DMS 273 (cell line): ENCODE measurements at regions not wholly inside any gene's neighbourhood (a gene's known extent, or its start where the extent isn't known, plus 50 kb on each side); places are given as distances from the start of the nearest gene placed in this dataset.
"Not testable (repeated sequence)": the region's sequence is repeated elsewhere in the genome, so short reads cannot be mapped to it uniquely, and the experiment has no call there.

Source experiments
- DNase-seq: peaks from one replicate; lab custom pipeline; 2025; ENCODE audit not compliant: unreplicated experiment; lab: John Stamatoyannopoulos, UW

- DNase-seq: no peak
Observed at GRCh38 chr11:79670882-79671281, 230.1 kb upstream of the TENM4 start.

- DNase-seq: peak; percentile 2
Observed at GRCh38 chr11:79668575-79668974, 227.7 kb upstream of the TENM4 start.

- no peak for DNase-seq
Observed at GRCh38 chr11:79667380-79667779, 226.6 kb upstream of the TENM4 start.

DNA sequence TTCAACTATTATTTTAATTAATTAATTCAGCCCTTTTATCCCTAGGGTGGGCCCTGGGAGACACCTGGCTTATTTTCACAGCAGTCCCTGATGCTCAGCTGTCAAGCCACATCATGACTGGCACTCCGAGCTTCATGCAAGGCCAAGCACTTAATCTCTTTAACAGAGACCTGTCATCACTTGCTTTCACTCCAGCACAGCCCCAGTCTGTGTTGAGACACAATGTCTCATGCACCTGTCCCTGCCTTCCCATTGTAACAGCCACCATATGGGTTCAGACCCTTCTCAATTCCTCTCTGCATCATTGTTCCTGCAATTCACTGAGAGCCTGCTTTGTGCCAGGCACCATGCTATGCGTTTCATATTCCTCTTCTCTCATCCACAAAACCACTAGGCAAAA lies 222.2 kb upstream of the TENM4 start:
- no peak for DNase-seq

- DNase-seq: no peak
Observed at GRCh38 chr11:79661373-79661772, 220.5 kb upstream of the TENM4 start.

GRCh38 chr11:79648766-79649520 lies 208.1 kb upstream of the TENM4 start:
- no peak for DNase-seq

- DNase-seq: no peak
Observed at GRCh38 chr11:79637219-79637618, 196.4 kb upstream of the TENM4 start.

DNA sequence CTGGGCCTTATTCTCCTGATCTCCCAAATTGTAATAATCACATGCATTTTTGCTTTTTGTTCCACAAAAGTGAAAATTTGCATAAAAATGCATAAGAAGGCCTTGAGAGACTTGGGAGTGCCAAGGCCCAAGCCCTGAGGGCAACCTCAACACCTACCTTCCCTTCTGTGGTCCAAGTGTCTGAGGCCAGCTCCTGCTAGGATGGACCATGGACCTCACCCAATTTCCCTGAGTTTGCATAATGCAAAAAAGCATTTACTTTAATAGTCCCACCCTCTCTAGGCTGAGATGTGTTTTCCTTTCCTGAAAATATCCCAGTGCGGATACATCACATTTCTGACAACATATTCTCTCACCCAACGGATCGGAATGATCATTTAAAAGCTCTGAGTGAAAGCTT lies 194.1 kb upstream of the TENM4 start:
- DNase-seq: no peak

DNA sequence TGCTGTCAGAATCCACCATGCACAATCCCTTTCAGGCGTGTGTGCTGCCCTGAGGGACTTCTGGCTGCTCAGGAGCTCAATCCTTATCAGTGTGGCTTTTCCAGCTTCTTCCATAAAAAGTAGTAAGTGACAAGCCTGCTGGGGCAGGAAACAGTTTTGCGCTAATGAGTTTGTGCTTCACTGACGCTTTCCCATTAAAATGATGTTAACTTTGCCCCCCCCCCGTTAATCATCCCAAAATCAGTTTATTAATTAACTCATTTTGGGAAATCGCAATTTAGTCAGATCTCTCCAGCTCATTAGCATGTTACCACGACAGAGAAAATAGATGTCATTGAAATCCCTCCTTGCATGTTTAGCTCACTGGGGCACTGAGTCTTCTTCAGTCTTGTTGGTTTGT lies 186.5 kb upstream of the TENM4 start:
- DNase-seq: no peak

DNA sequence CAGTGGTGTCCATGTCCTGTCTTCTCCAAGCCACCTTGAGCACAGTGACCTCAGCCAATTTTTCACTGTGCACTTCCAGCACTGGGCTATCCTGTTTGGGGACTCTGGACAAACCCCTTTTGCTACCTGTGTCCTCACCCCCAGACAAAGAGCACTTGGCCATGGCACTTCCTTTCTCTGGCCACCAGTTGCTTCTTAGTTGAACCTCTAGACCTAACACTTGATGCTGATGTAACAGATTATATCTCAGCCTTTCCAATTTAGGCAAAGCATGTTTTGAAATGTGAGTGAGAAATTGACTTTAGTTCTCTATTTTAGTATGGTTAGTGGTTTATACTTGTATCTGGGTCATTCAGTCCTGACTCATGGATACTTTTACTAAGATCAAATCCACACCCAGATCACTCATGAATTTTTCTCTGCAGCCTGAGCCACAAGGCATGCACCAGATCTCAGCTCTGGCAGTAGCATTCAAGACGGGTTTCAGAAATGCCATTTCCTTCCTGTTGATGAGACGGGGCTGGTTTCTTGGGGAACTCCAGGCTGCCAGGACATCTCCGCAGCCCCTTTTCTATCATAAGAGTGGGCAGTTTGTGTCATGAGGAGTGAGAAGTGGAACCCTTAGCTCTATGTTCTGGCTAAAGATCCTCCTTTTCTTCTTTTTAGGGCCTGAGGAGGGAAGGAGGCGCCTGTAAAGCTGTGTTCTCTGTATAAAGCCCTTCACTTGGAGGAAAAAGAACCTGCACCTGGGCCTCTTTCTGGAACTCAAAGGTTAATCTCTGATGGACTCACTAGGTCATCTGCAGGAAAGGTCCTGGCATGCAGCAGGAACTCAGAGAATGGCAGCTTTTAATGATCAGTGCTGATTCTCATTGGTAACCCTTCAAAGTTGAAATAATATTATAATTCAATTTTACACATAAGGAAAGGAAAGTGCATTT lies 185.6 kb upstream of the TENM4 start:
- no peak for DNase-seq

DNA sequence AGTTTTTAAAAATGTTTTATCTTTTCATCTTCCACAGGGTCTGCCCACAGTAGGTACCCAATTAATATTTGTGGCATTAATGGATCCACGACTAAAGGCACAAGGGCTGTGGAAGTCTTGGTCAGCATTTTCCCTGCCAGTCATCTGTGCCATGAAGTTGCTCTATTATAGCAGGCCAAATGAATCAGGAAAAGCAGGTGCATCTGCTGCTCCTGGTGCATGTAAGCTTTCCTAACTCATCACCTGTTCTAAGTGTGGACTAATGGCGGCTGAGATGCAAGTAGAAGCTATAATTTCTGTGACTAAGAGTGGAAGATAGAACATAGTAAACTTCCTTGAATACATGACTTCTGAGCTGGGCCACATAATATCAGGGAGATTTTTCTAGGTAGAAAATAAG lies 182.5 kb upstream of the TENM4 start:
- DNase-seq: no peak

- DNase-seq: no peak
Observed at GRCh38 chr11:79617561-79617960, 176.7 kb upstream of the TENM4 start.

GRCh38 chr11:79616392-79616851 lies 175.6 kb upstream of the TENM4 start:
- no peak for DNase-seq

GRCh38 chr11:79615425-79615824 lies 174.6 kb upstream of the TENM4 start:
- no peak for DNase-seq

GRCh38 chr11:79610678-79611077 lies 169.8 kb upstream of the TENM4 start:
- peak; percentile 4 for DNase-seq

GRCh38 chr11:79610139-79610538 lies 169.3 kb upstream of the TENM4 start:
- no peak for DNase-seq

- no peak for DNase-seq
Observed at GRCh38 chr11:79609511-79609910, 168.7 kb upstream of the TENM4 start.

GRCh38 chr11:79606461-79606860 lies 165.6 kb upstream of the TENM4 start:
- not testable (repeated sequence) for DNase-seq

DNA sequence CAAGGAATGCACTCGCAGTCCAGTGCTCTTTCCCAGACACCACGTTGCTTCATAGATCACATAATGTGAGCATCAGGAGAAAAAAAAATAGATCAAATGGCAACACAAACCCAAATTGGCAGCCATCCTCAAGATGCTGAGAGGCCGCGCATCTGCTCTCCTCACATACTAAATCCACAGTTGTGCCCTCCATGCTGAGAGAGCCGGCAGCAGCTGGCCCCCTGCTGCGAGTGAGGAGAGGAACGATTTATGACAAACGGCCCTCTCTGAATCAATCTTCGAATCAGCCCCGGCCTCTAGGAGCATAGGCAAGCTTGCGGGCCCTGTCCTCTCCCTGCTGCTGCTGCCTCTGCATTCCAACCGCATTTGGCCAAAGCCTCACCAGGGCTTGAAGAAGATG lies 159.9 kb upstream of the TENM4 start:
- DNase-seq: peak; percentile 57

DNA sequence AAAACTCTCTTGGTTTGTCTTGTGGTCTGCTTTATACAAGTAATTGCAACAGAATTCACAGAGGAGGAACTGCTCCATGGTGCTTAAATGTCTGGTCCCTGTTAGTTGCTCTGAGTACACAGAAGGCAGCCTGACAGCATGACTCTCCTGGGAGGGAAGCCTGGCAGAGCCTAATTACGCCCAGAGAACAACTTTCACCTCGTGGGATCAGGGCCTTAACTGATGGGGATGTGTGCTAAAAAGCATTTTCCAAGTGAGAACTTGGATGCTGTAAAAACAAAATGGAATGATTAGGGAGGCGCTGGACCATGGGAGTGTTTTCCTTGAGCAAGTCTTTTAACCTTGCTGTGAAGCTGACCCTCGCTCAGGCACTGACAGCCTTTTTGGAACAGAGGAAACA lies 154.0 kb upstream of the TENM4 start:
- no peak for DNase-seq

DNA sequence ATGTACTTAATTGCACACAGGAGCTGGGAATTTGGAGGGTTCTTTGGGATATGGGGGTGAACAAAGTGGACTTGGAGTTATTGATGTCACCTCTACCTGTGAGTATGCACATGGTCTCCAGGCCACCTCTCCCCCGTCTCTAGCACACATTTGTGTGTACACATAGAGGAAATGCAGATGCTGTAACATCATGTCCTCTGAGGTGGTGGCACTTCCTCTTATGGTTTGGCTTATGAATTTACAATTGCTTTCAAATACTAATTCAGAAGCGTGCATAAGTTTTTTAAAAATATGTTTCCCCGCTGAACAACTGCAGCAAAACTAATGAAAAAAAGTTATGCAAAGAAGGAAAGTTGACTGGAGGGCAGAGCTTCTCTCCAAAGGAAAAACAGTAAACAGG lies 152.0 kb upstream of the TENM4 start:
- DNase-seq: no peak

GRCh38 chr11:79592406-79592805 lies 151.6 kb upstream of the TENM4 start:
- no peak for DNase-seq
